ENCODE measurements at regions not wholly inside any gene's neighbourhood (a gene's known extent, or its start where the extent isn't known, plus 50 kb on each side); places are given as distances from the start of the nearest gene placed in this dataset.

GRCh38 chr10:61341008-61341407 lies 112.2 kb downstream of the TMEM26 start:
- dilution Hi-C loops (cut with MboI; ENCODE audit: extremely low pct_ligation_motif_present, low sequenced_read_pairs), result no loop called here

GRCh38 chr10:61338146-61338545 lies 115.0 kb downstream of the TMEM26 start:
- Histone ChIP-seq H3K4me2 (ENCODE audit: control insufficient read depth, extremely low read depth, insufficient read depth, low read depth, low read length) (no peak overlapping the region), H3K36me3 (ENCODE audit: control insufficient read depth in 2 of 2, extremely low read depth in 1 of 2, insufficient read depth in 2 of 2, low read length in 2 of 2) (no peaks in the 10 kb centered on the region), H4K20me1 (ENCODE audit: control insufficient read depth, extremely low read depth, insufficient read depth, low read length) (no peaks in the 10 kb centered on the region), H3K9me3 (ENCODE audit: control insufficient read depth, low read depth, low read length) (no peaks in the 10 kb centered on the region), H3K27me3 (ENCODE audit: control insufficient read depth, extremely low read depth, insufficient read depth, low read length) (no peaks in the 10 kb centered on the region), H3K4me3 (ENCODE audit: control insufficient read depth in 2 of 3, extremely low read depth in 1 of 3, insufficient read depth in 2 of 3, low read depth in 1 of 3, low read length in 3 of 3) (no peak overlapping the region), H3K9ac (ENCODE audit: control insufficient read depth, extremely low read depth, insufficient read depth, low read length) (no peak overlapping the region), H3K9me1 (ENCODE audit: control insufficient read depth, extremely low read depth, insufficient read depth, low read length) (no peaks in the 10 kb centered on the region), H3K27ac (ENCODE audit: control insufficient read depth, insufficient read depth, low read length) (no peak overlapping the region), H3K4me1 (ENCODE audit: control insufficient read depth, extremely low read depth, insufficient read depth, low read length) (no peaks in the 10 kb centered on the region), H3K79me2 (ENCODE audit: control insufficient read depth, insufficient read depth, low read length) (no peaks in the 10 kb centered on the region), H2AFZ (ENCODE audit: control insufficient read depth, low read length) (no peak overlapping the region)
- FAIRE-seq (no peak), DNase-seq (ENCODE audit: low read depth, low spot score) (no peak)
- no peak for TF ChIP-seq CTCF (optimal IDR thresholded peaks at IDR 0.05 in 1 of 3, IDR thresholded peaks at IDR 0.05 in 1 of 3, conservative IDR thresholded peaks at IDR 0.05 in 1 of 3; ENCODE audit: extremely low read depth in 1 of 3, insufficient read depth in 2 of 3, low read length in 3 of 3)
- TF ChIP-seq EZH2 (IDR thresholded peaks at IDR 0.05; ENCODE audit: low read length), result no peak
- dilution Hi-C loops (cut with MboI; ENCODE audit: extremely low pct_ligation_motif_present, low sequenced_read_pairs), result no loop called here

More at GRCh38 chr10:61341008-61341407, 112.2 kb downstream of the TMEM26 start:
- no peak for FAIRE-seq
- Histone ChIP-seq H3K4me3 (ENCODE audit: control insufficient read depth in 2 of 3, extremely low read depth in 1 of 3, insufficient read depth in 2 of 3, low read depth in 1 of 3, low read length in 3 of 3) (no peak overlapping the region), H3K9me1 (ENCODE audit: control insufficient read depth, extremely low read depth, insufficient read depth, low read length) (no peaks in the 10 kb centered on the region), H2AFZ (ENCODE audit: control insufficient read depth, low read length) (no peak overlapping the region), H3K4me1 (ENCODE audit: control insufficient read depth, extremely low read depth, insufficient read depth, low read length) (no peaks in the 10 kb centered on the region), H4K20me1 (ENCODE audit: control insufficient read depth, extremely low read depth, insufficient read depth, low read length) (no peaks in the 10 kb centered on the region), H3K4me2 (ENCODE audit: control insufficient read depth, extremely low read depth, insufficient read depth, low read depth, low read length) (no peak overlapping the region), H3K9ac (ENCODE audit: control insufficient read depth, extremely low read depth, insufficient read depth, low read length) (no peak overlapping the region), H3K27ac (ENCODE audit: control insufficient read depth, insufficient read depth, low read length) (no peak overlapping the region), H3K27me3 (ENCODE audit: control insufficient read depth, extremely low read depth, insufficient read depth, low read length) (no peaks in the 10 kb centered on the region), H3K36me3 (ENCODE audit: control insufficient read depth in 2 of 2, extremely low read depth in 1 of 2, insufficient read depth in 2 of 2, low read length in 2 of 2) (no peaks in the 10 kb centered on the region), H3K79me2 (ENCODE audit: control insufficient read depth, insufficient read depth, low read length) (no peaks in the 10 kb centered on the region), H3K9me3 (ENCODE audit: control insufficient read depth, low read depth, low read length) (no peaks in the 10 kb centered on the region)
- no peak for DNase-seq (ENCODE audit: low read depth, low spot score)
- TF ChIP-seq CTCF (optimal IDR thresholded peaks at IDR 0.05 in 1 of 3, IDR thresholded peaks at IDR 0.05 in 1 of 3, conservative IDR thresholded peaks at IDR 0.05 in 1 of 3; ENCODE audit: extremely low read depth in 1 of 3, insufficient read depth in 2 of 3, low read length in 3 of 3) (no peak), EZH2 (IDR thresholded peaks at IDR 0.05; ENCODE audit: low read length) (no peak)

Measured in keratinocyte (primary cell).